ENCODE measurements at regions not wholly inside any gene's neighbourhood (a gene's known extent, or its start where the extent isn't known, plus 50 kb on each side); places are given as distances from the start of the nearest gene placed in this dataset.

DNA sequence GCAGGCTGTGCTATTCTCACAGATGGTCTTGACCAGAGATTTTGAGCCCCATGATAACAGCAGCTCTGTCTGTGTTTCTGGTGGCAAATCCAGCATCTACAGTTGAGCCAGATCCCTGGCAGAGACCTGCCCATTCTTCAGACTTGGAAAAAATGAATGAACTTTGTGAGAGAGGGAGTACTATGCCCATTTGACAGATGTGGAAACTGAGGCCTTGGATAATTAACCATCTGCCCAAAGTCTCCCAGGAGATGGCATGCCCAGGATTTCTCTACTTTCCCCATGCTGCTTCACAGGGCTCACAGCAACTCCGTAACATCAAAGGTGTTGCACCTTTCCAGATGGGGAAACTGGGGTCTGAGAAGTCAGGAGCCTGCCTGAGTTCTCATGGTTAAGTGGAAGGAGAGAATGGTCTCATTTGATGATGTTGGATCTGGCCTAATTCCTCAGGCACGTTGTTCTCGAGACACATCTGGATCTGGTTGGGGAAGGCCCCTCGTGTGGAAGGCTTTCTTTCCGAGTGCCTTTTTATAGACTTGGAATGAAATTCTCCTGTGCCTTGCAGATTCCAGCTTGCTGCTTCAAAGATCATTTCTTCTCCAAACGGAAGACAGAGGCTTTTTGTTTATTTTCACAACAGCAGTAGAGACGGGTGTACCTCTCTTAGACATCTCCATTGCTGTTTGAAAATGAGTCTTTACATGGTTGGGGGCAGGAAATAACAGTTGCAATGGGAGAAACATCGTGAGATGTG is 73.3 kb upstream of the STX18 start:
- TF ChIP-seq EZH2 (IDR thresholded peaks at IDR 0.05; ENCODE audit: insufficient read depth, poor library complexity, severe bottlenecking) (no peak), EZH2phosphoT487 (IDR thresholded peaks at IDR 0.05; ENCODE audit: insufficient read depth, low read depth) (no peak)

All from GM23248 (cell line).